WTC11 (cell line): ENCODE measurements at regions not wholly inside any gene's neighbourhood (a gene's known extent, or its start where the extent isn't known, plus 50 kb on each side); places are given as distances from the start of the nearest gene placed in this dataset.

ENCODE experiments used
- CREM ChIP-seq: sonication (generic); formaldehyde crosslinking; IDR thresholded peaks from 2 replicates; pipeline ENCODE4 v1.8.1; 2022; ENCODE audit warnings: mild to moderate bottlenecking, missing genetic modification reagents, moderate library complexity
- KAT7 ChIP-seq: sonication (generic); formaldehyde crosslinking; IDR thresholded peaks from 2 replicates; pipeline ENCODE4 v1.8.1; 2023; ENCODE audit warnings: missing genetic modification reagents, mild to moderate bottlenecking, borderline replicate concordance
- NR2C2 ChIP-seq: sonication (generic); formaldehyde crosslinking; IDR thresholded peaks from 2 replicates; pipeline ENCODE4 v1.8.0; 2022; ENCODE audit warnings: mild to moderate bottlenecking, missing genetic modification reagents
- SP1 ChIP-seq: sonication (generic); formaldehyde crosslinking; conservative IDR thresholded peaks from 2 replicates; pipeline ENCODE4 v1.8.1; 2022; ENCODE audit warnings: missing genetic modification reagents
- TCF7 ChIP-seq: sonication (generic); formaldehyde crosslinking; IDR thresholded peaks from 2 replicates; pipeline ENCODE4 v1.8.0; 2022; ENCODE audit warnings: mild to moderate bottlenecking, low read depth, missing genetic modification reagents, moderate library complexity
- TEAD4 ChIP-seq: sonication (generic); formaldehyde crosslinking; IDR thresholded peaks from 2 replicates; pipeline ENCODE4 v1.8.0; 2022; ENCODE audit warnings: mild to moderate bottlenecking, missing genetic modification reagents
- TF ChIP-seq, protein P1 (sequence below): fragments of 200-600 bp; IDR thresholded peaks from 2 replicates; pipeline ENCODE4 v1.8.0; 2022; ENCODE audit warnings: antibody characterized with exemption
- TF ChIP-seq, protein P2 (sequence below): sonication (generic); formaldehyde crosslinking; IDR thresholded peaks from 2 replicates; pipeline ENCODE4 v1.8.1; 2023; ENCODE audit warnings: mild to moderate bottlenecking, missing genetic modification reagents
- TF ChIP-seq, protein P3 (sequence below): fragments of 250-450 bp; sonication (Bioruptor Pico); IDR thresholded peaks from 2 replicates; pipeline ENCODE4 v1.9.0; 2021; ENCODE audit warnings: mild to moderate bottlenecking, borderline replicate concordance
- TF ChIP-seq, protein P4 (sequence below): sonication (generic); formaldehyde crosslinking; conservative IDR thresholded peaks from 2 replicates; pipeline ENCODE4 v1.8.1; 2023; ENCODE audit warnings: mild to moderate bottlenecking, low read depth, missing genetic modification reagents, moderate library complexity
- TF ChIP-seq, protein P5 (sequence below): sonication (generic); formaldehyde crosslinking; IDR thresholded peaks from 2 replicates; pipeline ENCODE4 v1.8.1; 2022; ENCODE audit warnings: low read depth, missing genetic modification reagents, borderline replicate concordance
- TF ChIP-seq, protein P6 (sequence below): sonication (generic); formaldehyde crosslinking; IDR thresholded peaks from 2 replicates; pipeline ENCODE4 v1.8.1; 2022; ENCODE audit warnings: mild to moderate bottlenecking, moderate library complexity, missing genetic modification reagents
- TF ChIP-seq, protein P7 (sequence below): sonication (generic); formaldehyde crosslinking; IDR thresholded peaks from 2 replicates; pipeline ENCODE4 v1.8.0; 2022; ENCODE audit warnings: mild to moderate bottlenecking, missing genetic modification reagents
- TF ChIP-seq, protein P8 (sequence below): sonication (generic); formaldehyde crosslinking; IDR thresholded peaks from 2 replicates; pipeline ENCODE4 v1.8.0; 2022; ENCODE audit warnings: missing genetic modification reagents

DNA sequence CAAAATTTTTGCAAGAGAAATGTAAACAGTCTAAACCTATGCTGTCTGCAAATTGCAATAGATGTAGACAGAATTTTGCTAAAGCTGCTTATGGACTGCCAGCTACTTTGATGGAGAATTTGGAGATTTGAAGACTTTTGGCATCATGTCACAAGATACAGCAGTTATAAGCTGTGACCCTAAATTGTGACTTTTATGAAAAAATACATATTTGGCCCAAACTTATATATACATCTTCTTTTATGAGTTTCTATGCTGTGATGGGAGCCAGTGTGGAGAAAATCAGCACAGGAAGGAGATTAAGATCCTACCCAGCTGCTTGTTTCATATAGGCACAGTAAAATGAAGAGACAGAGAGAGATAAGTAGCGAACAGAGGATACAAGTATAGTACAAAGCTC is 1595.4 kb downstream of the PLA2G4A start:
- TF ChIP-seq, protein P1, sequence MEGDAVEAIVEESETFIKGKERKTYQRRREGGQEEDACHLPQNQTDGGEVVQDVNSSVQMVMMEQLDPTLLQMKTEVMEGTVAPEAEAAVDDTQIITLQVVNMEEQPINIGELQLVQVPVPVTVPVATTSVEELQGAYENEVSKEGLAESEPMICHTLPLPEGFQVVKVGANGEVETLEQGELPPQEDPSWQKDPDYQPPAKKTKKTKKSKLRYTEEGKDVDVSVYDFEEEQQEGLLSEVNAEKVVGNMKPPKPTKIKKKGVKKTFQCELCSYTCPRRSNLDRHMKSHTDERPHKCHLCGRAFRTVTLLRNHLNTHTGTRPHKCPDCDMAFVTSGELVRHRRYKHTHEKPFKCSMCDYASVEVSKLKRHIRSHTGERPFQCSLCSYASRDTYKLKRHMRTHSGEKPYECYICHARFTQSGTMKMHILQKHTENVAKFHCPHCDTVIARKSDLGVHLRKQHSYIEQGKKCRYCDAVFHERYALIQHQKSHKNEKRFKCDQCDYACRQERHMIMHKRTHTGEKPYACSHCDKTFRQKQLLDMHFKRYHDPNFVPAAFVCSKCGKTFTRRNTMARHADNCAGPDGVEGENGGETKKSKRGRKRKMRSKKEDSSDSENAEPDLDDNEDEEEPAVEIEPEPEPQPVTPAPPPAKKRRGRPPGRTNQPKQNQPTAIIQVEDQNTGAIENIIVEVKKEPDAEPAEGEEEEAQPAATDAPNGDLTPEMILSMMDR, result no peak
- TF ChIP-seq KAT7 (CRISPR knock-in tag) (no peak), TEAD4 (CRISPR knock-in tag) (no peak), CREM (CRISPR knock-in tag) (no peak), NR2C2 (CRISPR knock-in tag) (no peak), TCF7 (CRISPR knock-in tag) (no peak), SP1 (no peak)
- TF ChIP-seq, protein P2, sequence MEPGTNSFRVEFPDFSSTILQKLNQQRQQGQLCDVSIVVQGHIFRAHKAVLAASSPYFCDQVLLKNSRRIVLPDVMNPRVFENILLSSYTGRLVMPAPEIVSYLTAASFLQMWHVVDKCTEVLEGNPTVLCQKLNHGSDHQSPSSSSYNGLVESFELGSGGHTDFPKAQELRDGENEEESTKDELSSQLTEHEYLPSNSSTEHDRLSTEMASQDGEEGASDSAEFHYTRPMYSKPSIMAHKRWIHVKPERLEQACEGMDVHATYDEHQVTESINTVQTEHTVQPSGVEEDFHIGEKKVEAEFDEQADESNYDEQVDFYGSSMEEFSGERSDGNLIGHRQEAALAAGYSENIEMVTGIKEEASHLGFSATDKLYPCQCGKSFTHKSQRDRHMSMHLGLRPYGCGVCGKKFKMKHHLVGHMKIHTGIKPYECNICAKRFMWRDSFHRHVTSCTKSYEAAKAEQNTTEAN (CRISPR knock-in tag), result no peak
- TF ChIP-seq, protein P3, sequence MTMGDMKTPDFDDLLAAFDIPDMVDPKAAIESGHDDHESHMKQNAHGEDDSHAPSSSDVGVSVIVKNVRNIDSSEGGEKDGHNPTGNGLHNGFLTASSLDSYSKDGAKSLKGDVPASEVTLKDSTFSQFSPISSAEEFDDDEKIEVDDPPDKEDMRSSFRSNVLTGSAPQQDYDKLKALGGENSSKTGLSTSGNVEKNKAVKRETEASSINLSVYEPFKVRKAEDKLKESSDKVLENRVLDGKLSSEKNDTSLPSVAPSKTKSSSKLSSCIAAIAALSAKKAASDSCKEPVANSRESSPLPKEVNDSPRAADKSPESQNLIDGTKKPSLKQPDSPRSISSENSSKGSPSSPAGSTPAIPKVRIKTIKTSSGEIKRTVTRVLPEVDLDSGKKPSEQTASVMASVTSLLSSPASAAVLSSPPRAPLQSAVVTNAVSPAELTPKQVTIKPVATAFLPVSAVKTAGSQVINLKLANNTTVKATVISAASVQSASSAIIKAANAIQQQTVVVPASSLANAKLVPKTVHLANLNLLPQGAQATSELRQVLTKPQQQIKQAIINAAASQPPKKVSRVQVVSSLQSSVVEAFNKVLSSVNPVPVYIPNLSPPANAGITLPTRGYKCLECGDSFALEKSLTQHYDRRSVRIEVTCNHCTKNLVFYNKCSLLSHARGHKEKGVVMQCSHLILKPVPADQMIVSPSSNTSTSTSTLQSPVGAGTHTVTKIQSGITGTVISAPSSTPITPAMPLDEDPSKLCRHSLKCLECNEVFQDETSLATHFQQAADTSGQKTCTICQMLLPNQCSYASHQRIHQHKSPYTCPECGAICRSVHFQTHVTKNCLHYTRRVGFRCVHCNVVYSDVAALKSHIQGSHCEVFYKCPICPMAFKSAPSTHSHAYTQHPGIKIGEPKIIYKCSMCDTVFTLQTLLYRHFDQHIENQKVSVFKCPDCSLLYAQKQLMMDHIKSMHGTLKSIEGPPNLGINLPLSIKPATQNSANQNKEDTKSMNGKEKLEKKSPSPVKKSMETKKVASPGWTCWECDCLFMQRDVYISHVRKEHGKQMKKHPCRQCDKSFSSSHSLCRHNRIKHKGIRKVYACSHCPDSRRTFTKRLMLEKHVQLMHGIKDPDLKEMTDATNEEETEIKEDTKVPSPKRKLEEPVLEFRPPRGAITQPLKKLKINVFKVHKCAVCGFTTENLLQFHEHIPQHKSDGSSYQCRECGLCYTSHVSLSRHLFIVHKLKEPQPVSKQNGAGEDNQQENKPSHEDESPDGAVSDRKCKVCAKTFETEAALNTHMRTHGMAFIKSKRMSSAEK (CRISPR knock-in tag), result no peak
- TF ChIP-seq, protein P4, sequence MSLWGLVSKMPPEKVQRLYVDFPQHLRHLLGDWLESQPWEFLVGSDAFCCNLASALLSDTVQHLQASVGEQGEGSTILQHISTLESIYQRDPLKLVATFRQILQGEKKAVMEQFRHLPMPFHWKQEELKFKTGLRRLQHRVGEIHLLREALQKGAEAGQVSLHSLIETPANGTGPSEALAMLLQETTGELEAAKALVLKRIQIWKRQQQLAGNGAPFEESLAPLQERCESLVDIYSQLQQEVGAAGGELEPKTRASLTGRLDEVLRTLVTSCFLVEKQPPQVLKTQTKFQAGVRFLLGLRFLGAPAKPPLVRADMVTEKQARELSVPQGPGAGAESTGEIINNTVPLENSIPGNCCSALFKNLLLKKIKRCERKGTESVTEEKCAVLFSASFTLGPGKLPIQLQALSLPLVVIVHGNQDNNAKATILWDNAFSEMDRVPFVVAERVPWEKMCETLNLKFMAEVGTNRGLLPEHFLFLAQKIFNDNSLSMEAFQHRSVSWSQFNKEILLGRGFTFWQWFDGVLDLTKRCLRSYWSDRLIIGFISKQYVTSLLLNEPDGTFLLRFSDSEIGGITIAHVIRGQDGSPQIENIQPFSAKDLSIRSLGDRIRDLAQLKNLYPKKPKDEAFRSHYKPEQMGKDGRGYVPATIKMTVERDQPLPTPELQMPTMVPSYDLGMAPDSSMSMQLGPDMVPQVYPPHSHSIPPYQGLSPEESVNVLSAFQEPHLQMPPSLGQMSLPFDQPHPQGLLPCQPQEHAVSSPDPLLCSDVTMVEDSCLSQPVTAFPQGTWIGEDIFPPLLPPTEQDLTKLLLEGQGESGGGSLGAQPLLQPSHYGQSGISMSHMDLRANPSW (CRISPR knock-in tag), result no peak
- TF ChIP-seq, protein P5, sequence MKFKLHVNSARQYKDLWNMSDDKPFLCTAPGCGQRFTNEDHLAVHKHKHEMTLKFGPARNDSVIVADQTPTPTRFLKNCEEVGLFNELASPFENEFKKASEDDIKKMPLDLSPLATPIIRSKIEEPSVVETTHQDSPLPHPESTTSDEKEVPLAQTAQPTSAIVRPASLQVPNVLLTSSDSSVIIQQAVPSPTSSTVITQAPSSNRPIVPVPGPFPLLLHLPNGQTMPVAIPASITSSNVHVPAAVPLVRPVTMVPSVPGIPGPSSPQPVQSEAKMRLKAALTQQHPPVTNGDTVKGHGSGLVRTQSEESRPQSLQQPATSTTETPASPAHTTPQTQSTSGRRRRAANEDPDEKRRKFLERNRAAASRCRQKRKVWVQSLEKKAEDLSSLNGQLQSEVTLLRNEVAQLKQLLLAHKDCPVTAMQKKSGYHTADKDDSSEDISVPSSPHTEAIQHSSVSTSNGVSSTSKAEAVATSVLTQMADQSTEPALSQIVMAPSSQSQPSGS (CRISPR knock-in tag), result no peak
- TF ChIP-seq, protein P6, sequence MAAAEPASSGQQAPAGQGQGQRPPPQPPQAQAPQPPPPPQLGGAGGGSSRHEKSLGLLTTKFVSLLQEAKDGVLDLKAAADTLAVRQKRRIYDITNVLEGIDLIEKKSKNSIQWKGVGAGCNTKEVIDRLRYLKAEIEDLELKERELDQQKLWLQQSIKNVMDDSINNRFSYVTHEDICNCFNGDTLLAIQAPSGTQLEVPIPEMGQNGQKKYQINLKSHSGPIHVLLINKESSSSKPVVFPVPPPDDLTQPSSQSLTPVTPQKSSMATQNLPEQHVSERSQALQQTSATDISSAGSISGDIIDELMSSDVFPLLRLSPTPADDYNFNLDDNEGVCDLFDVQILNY (CRISPR knock-in tag), result no peak
- TF ChIP-seq, protein P7, sequence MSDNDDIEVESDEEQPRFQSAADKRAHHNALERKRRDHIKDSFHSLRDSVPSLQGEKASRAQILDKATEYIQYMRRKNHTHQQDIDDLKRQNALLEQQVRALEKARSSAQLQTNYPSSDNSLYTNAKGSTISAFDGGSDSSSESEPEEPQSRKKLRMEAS (CRISPR knock-in tag), result no peak
- TF ChIP-seq, protein P8, sequence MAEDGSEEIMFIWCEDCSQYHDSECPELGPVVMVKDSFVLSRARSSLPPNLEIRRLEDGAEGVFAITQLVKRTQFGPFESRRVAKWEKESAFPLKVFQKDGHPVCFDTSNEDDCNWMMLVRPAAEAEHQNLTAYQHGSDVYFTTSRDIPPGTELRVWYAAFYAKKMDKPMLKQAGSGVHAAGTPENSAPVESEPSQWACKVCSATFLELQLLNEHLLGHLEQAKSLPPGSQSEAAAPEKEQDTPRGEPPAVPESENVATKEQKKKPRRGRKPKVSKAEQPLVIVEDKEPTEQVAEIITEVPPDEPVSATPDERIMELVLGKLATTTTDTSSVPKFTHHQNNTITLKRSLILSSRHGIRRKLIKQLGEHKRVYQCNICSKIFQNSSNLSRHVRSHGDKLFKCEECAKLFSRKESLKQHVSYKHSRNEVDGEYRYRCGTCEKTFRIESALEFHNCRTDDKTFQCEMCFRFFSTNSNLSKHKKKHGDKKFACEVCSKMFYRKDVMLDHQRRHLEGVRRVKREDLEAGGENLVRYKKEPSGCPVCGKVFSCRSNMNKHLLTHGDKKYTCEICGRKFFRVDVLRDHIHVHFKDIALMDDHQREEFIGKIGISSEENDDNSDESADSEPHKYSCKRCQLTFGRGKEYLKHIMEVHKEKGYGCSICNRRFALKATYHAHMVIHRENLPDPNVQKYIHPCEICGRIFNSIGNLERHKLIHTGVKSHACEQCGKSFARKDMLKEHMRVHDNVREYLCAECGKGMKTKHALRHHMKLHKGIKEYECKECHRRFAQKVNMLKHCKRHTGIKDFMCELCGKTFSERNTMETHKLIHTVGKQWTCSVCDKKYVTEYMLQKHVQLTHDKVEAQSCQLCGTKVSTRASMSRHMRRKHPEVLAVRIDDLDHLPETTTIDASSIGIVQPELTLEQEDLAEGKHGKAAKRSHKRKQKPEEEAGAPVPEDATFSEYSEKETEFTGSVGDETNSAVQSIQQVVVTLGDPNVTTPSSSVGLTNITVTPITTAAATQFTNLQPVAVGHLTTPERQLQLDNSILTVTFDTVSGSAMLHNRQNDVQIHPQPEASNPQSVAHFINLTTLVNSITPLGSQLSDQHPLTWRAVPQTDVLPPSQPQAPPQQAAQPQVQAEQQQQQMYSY (CRISPR knock-in tag), result no peak
